GM19438 (cell line): ENCODE measurements at regions not wholly inside any gene's neighbourhood (a gene's known extent, or its start where the extent isn't known, plus 50 kb on each side); places are given as distances from the start of the nearest gene placed in this dataset.
"Not testable (repeated sequence)": the region's sequence is repeated elsewhere in the genome, so short reads cannot be mapped to it uniquely, and the experiment has no call there.

Experiments
- ATAC-seq: cut with Tn5 transposase; IDR thresholded peaks from one replicate; pipeline ENCODE4 v1.9.1; 2021; ENCODE audit warnings: low read depth; ENCODE audit not compliant: unreplicated experiment

DNA sequence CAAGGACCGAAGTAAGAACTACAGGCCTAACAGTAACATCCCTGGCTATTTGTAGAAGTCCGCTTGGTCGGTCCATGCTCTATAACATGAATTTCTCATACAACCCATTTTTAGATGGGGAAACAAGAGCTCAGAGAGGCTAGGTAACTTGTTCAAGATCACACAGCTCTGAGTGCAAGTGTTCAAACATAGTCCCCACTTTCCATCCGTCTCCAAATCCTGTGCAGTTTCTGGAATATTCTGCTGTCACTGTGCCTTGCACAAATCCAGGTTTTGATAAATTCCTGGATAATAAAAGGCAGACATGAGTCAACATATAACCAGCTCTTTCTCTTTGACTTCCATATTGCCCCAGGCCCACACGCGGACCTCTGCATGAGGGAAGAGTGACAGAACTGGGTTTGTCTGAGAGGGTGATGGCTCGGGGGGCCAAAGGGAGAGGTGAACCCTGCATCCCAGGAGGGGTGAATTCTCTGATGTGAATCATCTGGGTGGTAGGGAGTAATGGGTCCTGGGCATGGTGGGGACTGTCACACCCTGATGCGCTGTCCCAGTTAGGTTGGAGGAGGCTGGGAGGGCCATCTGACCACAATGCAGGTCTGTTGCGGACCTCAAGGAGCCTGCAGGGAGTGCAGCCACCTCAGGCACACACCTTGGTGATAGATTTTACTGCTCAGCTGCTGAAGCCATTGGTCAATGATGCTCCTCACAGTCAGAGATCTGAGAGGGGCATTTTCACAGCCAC is 162.2 kb downstream of the SMAD6 start:
- no peak for ATAC-seq

DNA sequence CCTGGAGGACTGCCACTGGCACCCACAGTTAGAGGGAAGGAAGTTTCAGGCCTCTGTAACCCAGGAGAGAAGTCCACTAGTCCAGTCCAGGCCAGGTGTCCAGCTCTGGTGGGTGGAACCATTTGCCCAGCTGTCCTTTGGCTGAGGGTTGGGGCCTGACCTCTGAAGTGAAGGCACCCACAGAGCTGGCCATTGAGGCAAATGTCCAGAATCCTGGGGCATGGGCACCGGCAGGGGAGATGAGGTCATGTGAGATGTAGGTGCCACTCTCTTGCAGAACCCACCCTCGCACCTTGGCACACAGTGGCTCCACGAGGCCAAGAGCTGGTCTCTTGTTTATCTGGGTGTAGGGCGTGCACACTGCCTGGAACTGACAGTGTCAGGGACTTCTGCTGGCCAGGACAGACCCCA is 162.8 kb downstream of the SMAD6 start:
- ATAC-seq: no peak

DNA sequence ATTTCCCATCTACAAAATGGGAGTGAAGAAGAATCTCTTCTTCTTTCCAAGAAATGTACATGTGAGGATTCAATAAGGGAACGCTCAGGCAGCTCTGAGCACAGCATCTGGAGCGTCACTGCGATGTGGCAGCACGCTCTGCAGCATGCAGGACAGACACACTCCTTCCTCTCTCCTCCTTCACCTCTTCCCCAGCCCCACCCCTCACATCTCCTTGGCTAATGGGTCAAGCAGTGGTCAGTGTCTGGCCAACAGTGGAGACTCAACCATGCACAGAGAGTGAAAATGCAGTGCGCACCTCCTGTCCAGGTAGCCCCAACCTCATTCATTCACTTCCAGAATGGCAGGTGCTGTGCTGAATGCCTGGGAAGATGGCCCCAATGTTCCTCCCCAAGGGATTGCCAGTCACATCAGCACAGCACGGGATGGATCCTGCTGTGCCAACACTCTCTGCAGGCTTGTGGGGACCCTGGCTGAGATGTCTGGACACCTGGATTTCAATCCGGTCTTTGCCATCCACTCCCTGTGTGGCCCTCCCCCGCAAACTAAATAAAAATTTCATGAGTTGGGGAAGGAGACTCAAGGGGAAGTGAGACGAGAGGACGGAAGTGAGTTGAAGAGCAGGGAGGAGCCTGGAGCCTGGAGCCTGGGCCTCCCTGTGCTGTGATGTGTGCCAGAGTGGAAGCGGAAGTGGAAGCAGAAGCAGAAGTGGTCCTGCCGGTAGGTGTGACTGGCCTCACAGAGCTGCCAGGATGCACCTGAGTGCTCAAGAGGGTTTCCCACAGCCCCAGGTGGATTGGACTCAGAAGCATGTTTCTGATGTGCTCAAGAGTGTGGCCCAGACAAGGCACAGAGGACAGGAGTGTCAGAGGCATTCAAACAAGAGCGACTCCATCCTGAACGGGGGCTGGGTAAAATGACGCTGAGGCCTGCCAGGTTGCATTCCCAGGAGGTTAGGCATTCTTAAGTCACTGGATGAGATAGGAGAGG is 163.9 kb downstream of the SMAD6 start:
- peak; percentile 93 for ATAC-seq

DNA sequence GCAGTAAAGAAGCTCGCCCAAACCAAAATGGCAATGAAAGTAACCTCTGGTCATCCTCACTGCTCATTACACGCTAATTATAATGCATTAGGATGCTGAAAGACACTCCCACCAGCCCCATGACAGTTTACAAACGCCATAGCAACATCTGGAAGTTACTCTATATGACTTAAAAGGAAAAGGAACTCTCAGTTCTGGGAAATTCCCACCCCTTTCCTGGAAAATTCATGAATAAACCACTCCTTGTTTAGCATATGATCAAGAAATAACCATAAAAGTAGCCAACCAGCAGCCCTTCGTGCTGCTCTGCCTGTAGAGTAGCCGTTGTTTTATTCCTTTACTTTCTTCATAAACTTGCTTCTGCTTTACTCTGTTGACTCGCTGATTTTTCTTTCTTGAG is 164.6 kb downstream of the SMAD6 start:
- no peak for ATAC-seq

- ATAC-seq: no peak
Observed at GRCh38 chr15:66868918-66869317, 166.9 kb downstream of the SMAD6 start.

GRCh38 chr15:66870880-66871388 is 168.9 kb downstream of the SMAD6 start:
- no peak for ATAC-seq

- no peak for ATAC-seq
Observed at GRCh38 chr15:66872405-66872804, 170.4 kb downstream of the SMAD6 start.

DNA sequence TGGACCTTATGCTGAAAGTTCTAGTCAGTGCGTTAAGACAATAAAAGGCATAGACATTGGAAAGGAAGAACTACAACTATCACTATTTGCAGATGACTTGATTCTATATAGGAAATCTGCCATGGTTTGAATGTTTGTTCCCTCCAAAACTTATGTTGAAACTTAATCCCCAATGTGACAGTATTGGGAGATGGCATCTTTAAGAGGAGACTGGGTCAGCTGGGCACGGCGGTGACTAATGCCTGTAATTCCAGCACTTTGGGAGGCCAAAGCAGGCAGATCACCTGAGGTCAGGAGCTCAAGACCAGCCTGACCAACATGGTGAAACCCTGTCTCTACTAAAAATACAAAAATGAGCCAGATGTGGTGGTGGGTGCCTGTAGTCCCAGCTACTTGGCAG is 171.3 kb downstream of the SMAD6 start:
- ATAC-seq: not testable (repeated sequence)

- no peak for ATAC-seq
Observed at GRCh38 chr15:66873856-66874255, 171.8 kb downstream of the SMAD6 start.

DNA sequence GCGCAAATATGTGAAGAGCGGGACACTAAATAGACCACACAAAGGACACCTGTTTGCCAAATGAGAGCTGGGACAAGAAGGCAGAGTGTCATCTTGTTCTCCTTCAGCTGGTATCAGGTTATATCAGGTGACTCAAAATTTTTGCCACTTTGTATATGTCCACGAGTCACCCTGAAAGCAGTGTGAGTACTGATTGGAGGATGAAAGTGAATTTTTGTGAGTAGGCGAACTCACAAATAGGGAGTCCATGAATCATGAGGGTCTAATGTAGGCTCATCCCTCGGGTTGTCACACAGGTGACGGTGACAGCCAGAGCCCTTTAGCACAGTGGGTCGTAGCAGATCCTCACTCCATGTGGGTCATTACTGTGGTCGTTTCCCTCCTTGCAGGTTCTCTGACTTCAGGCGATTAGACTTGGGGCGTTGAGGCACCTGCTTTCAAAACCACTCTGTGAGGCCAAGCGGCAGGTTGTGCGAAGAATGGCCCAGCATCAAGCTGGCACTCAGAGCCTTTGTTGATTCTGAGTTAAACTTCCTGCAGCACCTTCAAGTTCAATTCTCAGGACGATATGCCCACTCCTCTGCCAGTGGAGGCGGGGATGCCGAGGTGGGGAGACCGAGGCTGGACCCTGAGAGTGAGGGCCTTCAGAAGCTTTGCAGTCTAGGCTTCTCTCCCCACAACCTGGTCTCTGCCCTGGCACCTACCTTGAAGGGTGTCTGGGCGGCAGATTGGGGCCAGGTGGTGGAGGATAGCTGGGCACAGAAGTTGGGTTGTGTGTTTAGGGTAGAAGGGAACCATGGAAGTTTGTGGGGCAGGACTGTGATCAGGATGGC is 173.8 kb downstream of the SMAD6 start:
- no peak for ATAC-seq

DNA sequence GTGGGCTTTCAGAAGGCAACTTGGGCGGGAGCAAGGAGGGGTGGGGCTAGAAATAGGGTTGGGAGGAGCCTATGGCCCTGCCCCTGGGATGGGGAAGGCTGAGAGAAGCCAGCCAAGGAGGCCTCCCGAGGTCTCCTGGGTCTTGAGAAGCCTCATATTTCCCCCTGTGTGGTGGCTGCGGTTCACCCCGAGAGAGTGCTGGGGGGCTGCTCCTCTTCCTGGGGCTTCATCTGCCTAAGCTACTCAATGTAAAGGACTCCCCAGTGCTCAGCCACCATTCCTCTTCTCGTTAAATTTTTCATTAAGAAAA is 174.3 kb downstream of the SMAD6 start:
- ATAC-seq: no peak

GRCh38 chr15:66876731-66877476 is 174.9 kb downstream of the SMAD6 start:
- ATAC-seq: no peak

- ATAC-seq: no peak
Observed at GRCh38 chr15:66877477-66878271, 175.6 kb downstream of the SMAD6 start.

- no peak for ATAC-seq
Observed at GRCh38 chr15:66878761-66879160, 176.7 kb downstream of the SMAD6 start.

DNA sequence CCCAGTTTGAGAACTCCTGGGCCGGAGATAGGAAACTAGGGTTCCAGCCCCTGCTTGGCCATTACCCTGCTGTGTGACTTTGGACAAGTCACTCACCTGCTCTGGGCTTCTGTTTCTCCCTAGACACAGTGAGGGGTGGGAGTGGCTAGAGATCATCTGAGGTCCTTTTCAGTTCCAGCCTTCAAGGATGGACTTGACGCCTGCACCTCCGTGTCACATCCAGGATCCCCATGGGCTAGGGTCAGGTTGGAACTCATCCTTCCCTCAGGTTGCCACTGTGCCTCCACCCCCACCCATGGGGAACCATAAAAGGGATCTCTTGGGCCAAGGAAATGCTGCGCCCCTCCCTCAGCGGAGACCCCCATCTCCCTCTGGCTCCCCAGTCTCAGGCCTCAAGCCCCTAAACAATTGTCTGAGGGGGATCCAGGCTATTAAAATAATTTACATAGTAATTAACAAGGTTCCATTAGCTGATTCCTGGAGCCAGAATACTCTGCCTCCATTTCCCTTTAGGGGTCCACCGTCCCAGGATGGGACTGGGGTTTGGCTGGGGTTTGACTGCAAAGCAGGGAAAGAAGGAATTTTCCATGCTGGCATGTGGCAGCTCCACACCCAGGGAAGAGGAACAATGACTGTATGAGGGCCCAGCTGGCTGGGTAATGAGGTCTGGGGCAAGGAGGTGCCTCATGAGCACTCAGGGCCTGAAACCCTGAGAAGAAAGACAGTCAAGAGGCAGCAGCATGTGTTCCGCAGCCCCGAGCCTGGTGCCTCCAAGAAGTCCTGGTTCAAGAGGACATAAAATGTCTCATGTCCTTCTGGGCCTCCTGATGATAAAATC is 177.7 kb downstream of the SMAD6 start:
- no peak for ATAC-seq

DNA sequence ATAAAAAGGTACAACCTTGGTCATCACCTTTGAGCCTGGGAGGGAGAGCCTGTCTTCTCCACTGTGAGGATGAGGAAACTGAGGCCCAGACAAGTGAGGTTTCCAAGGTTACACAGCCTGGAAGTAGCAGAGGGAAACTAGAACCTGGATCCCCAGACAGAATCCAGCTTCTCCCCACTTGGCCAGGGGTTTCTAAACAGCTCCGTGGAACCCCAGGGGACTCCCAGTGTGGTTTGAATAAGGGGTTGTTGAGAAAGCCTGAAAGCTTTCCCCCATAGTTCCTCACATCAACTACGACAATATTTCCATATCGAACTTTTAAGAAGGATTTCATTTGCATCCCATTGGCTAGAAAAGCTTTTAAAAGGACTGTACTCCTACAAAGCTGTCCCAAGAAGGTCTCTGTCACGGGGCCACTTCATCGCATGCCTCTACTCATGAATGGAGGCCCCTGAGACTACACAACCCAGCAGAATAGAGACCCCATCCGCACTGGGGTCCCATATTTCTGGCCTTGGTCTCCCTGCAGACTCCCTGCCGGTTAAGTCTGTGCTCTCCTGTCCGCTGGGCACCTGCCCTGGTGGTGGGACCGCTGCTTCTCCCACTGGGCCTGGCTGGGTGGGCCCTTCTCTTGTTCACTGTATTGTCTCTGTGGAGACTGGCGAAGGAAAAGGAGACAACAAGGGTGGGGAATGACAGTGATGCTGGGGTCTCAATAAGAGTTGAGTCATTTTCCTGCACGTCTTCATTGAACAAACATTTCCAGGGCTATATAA is 178.5 kb downstream of the SMAD6 start:
- no peak for ATAC-seq

DNA sequence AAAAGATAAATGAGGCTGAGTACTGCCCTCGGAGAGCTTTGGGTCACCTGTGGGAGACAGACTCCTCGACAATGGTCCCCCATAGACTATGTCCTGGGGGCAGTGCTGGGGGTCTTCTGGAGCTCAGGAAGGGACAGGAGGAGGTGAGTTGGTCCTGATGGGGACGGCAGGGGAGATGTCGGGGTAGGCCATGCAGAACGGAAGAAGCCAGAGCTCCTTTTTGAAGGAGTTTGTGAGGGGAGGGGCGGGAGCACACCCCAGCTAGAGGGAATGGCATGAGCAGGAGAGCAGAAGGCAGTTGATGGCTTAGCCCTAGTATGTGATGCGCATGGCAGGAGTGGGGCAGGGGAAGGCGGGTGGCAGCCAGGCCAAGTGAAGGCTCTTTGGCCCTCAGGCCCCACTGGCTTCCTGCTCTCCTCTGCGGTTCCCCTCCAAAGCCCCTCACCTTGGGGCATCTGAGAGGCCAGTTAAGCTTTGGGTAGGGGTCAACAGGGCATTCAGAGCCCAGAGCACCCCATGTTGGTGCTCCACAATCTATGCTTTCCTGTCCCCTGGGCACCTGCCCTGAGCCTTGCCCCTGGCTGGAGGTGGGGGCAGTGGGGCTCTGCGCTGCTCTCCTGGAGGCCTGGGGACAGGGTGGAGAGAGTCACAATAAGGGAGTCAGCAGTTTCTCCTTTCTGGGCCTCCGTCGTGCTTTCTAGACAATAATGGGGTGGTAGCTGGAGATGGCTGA is 179.3 kb downstream of the SMAD6 start:
- ATAC-seq: no peak
